Gastroesophageal sphincter (tissue), 4 donors: ENCODE measurements at regions not wholly inside any gene's neighbourhood (a gene's known extent, or its start where the extent isn't known, plus 50 kb on each side); places are given as distances from the start of the nearest gene placed in this dataset.

ENCODE experiments used
- ATAC-seq: fragments of 150-250 bp; one replicate; pipeline ENCODE4 v1.9.1; 2016; ENCODE audit warnings: mild to moderate bottlenecking, moderate library complexity
- H3K27ac ChIP-seq, 4 donors: fragments of 200-600 bp; sonication (generic) in 3 of 4; 1 replicate in 3 of 4; 2 replicates in 1 of 4; pipeline ENCODE4 v1.5.1; 2016 to 2019
- H3K27me3 ChIP-seq: fragments of 200-600 bp; sonication (generic); one replicate; pipeline ENCODE4 v1.5.1; 2019
- H3K36me3 ChIP-seq, 2 donors: fragments of 200-600 bp; sonication (generic); one replicate each; pipeline ENCODE4 v1.5.1; 2019; ENCODE audit warnings: control low read depth in 1 of 2
- H3K4me1 ChIP-seq, 3 donors: fragments of 200-600 bp; sonication (generic); 1 replicate in 2 of 3; 2 replicates in 1 of 3; pipeline ENCODE4 v1.5.1; 2016 to 2019; ENCODE audit warnings: control low read depth in 2 of 3
- H3K4me3 ChIP-seq, 2 donors: fragments of 200-600 bp; sonication (generic); one replicate each; pipeline ENCODE4 v1.5.1; 2019; ENCODE audit warnings: mild to moderate bottlenecking in 1 of 2, moderate library complexity in 1 of 2
- H3K9me3 ChIP-seq, 3 donors: fragments of 200-600 bp; sonication (generic); one replicate each; pipeline ENCODE4 v1.5.1; 2017 to 2019; ENCODE audit warnings: control low read depth in 2 of 3
- CTCF ChIP-seq, 4 experiments: fragments of 200-600 bp in 2 of 4; fragments of 450-650 bp in 2 of 4; sonication (generic) in 1 of 4; IDR thresholded peaks; one replicate each; pipeline ENCODE4 v1.5.1; 2017 to 2019; ENCODE audit warnings: antibody characterized with exemption in 4 of 4, mild to moderate bottlenecking in 2 of 4, moderate library complexity in 2 of 4
- EP300 ChIP-seq: sonication (generic); formaldehyde crosslinking; IDR thresholded peaks from one replicate; pipeline ENCODE4 v1.6.1; 2017; ENCODE audit warnings: antibody characterized with exemption, mild to moderate bottlenecking
- POLR2A ChIP-seq, 2 donors: fragments of 450-650 bp; IDR thresholded peaks; one replicate each; pipeline ENCODE4 v1.6.1; 2017; ENCODE audit warnings: antibody characterized with exemption in 2 of 2, mild to moderate bottlenecking in 2 of 2, moderate library complexity in 1 of 2
- POLR2AphosphoS5 ChIP-seq: sonication (generic); formaldehyde crosslinking; IDR thresholded peaks from one replicate; pipeline ENCODE4 v1.6.1; 2017; ENCODE audit warnings: antibody characterized with exemption
- WGBS, 2 donors: methylation state at CpG; one replicate each; pipeline ENCODE4 v1.1.5; 2018; ENCODE audit warnings: low coverage in 1 of 2; 5-methylcytosine and 5-hydroxymethylcytosine counted together

- H3K36me3 ChIP-seq = no peaks in the 10 kb centered on the region
- no peak overlapping the region for H3K27ac ChIP-seq
- H3K4me1 ChIP-seq = no peaks in the 10 kb centered on the region
- no peaks in the 10 kb centered on the region for H3K27me3 ChIP-seq
- no peak for ATAC-seq
- no peak for TF ChIP-seq EP300
- TF ChIP-seq POLR2AphosphoS5 = no peak
- no peak for TF ChIP-seq POLR2A (IDR thresholded peaks at IDR 0.05)
- no peak for TF ChIP-seq CTCF (IDR thresholded peaks at IDR 0.05)
- no peak overlapping the region for H3K4me3 ChIP-seq
- WGBS, 2 donors = 40 to 69% methylated on average over 3 of the region's 3 CpGs
- no peaks in the 10 kb centered on the region for H3K9me3 ChIP-seq
Observed at GRCh38 chr10:8768852-8769251, 714.4 kb downstream of the GATA3 start.

- no peak for ATAC-seq
- Histone ChIP-seq H3K36me3 (no peaks in the 10 kb centered on the region), H3K27ac (no peak overlapping the region), H3K4me3 (no peak overlapping the region), H3K9me3 (no peaks in the 10 kb centered on the region), H3K4me1 (no peaks in the 10 kb centered on the region), H3K27me3 (no peaks in the 10 kb centered on the region)
- WGBS, 2 donors = 64 to 84% methylated on average over 3 of the region's 3 CpGs
- TF ChIP-seq POLR2AphosphoS5 = no peak
- no peak for TF ChIP-seq EP300
- no peak for TF ChIP-seq CTCF (IDR thresholded peaks at IDR 0.05)
- TF ChIP-seq POLR2A (IDR thresholded peaks at IDR 0.05) = no peak
Observed at GRCh38 chr10:8776926-8777622, 722.6 kb downstream of the GATA3 start.

- ATAC-seq = no peak
- no peak overlapping the region for H3K4me3 ChIP-seq
- no peaks in the 10 kb centered on the region for H3K9me3 ChIP-seq
- no peaks in the 10 kb centered on the region for H3K4me1 ChIP-seq
- TF ChIP-seq POLR2AphosphoS5 (no peak), CTCF (IDR thresholded peaks at IDR 0.05) (no peak), EP300 (no peak), POLR2A (IDR thresholded peaks at IDR 0.05) (no peak)
- no peak overlapping the region for H3K27ac ChIP-seq
- H3K36me3 ChIP-seq = no peaks in the 10 kb centered on the region
- no peaks in the 10 kb centered on the region for H3K27me3 ChIP-seq
- WGBS, 2 donors = 40 to 46% methylated on average over 1 to 2 of the region's 3 CpGs
Observed at GRCh38 chr10:8778713-8779112, 724.2 kb downstream of the GATA3 start.

- Histone ChIP-seq H3K36me3 (no peaks in the 10 kb centered on the region), H3K27me3 (no peaks in the 10 kb centered on the region), H3K27ac (no peak overlapping the region), H3K4me3 (no peak overlapping the region), H3K4me1 (no peaks in the 10 kb centered on the region), H3K9me3 (peaks cover 0 to 12% (median 0%) of the 10 kb centered on the region in 3 donors)
- no peak for TF ChIP-seq EP300
- no peak for TF ChIP-seq POLR2AphosphoS5
- TF ChIP-seq CTCF (IDR thresholded peaks at IDR 0.05) = no peak
- no peak for TF ChIP-seq POLR2A (IDR thresholded peaks at IDR 0.05)
- ATAC-seq = no peak
Observed at GRCh38 chr10:8787649-8788048, 733.2 kb downstream of the GATA3 start.

- H3K27ac ChIP-seq = no peak overlapping the region
- no peaks in the 10 kb centered on the region for H3K36me3 ChIP-seq
- no peaks in the 10 kb centered on the region for H3K4me1 ChIP-seq
- H3K27me3 ChIP-seq = no peaks in the 10 kb centered on the region
- no peak overlapping the region for H3K4me3 ChIP-seq
- whole genome bisulfite sequencing, 2 donors = 63 to 100% methylated on average over 1 of the region's 1 CpG
- H3K9me3 ChIP-seq = peaks cover 0 to 12% (median 0%) of the 10 kb centered on the region in 3 donors
- TF ChIP-seq POLR2AphosphoS5 (no peak), EP300 (no peak), POLR2A (IDR thresholded peaks at IDR 0.05) (no peak)
- no peak for ATAC-seq
Observed at GRCh38 chr10:8790390-8790789, 735.9 kb downstream of the GATA3 start.
